Mammary epithelial cell (primary cell): ENCODE measurements at regions not wholly inside any gene's neighbourhood (a gene's known extent, or its start where the extent isn't known, plus 50 kb on each side); places are given as distances from the start of the nearest gene placed in this dataset.

ENCODE experiments used
- EZH2 ChIP-seq: IDR thresholded peaks from 2 replicates; pipeline ENCODE4 v1.6.1; 2012; ENCODE audit warnings: low read length, inconsistent platforms, borderline replicate concordance
- TF ChIP-seq, protein P1 (sequence below), 2 donors: IDR thresholded peaks in 1 of 2; conservative IDR thresholded peaks in 1 of 2; 2 replicates each; pipeline ENCODE4 v1.5.1; 2011 to 2012; ENCODE audit warnings: inconsistent platforms in 2 of 2, low read length in 2 of 2, mild to moderate bottlenecking in 2 of 2, control low read depth in 1 of 2, low read depth in 1 of 2; ENCODE audit not compliant: insufficient read depth in 1 of 2; ENCODE audit errors: extremely low read depth in 1 of 2

DNA sequence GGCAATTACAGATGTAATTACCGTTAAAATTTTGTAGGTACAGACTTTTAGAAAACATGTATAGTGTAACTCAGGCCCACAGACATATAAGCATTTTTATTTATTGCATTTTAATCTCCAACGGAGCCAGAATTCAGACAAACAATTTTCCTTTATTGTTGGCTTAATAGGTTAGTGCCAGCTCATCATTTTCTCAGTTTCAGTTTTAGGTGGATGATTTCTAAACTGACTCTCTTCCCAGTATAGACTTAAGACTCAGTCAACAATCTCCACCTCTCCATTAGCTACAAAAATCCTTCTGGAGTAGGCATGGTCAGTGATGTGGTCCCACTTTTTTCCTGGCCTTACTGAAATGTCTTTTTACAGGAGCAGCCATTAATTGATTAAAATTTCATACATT is 994.6 kb downstream of the TBL1XR1 start:
- TF ChIP-seq, protein P1, sequence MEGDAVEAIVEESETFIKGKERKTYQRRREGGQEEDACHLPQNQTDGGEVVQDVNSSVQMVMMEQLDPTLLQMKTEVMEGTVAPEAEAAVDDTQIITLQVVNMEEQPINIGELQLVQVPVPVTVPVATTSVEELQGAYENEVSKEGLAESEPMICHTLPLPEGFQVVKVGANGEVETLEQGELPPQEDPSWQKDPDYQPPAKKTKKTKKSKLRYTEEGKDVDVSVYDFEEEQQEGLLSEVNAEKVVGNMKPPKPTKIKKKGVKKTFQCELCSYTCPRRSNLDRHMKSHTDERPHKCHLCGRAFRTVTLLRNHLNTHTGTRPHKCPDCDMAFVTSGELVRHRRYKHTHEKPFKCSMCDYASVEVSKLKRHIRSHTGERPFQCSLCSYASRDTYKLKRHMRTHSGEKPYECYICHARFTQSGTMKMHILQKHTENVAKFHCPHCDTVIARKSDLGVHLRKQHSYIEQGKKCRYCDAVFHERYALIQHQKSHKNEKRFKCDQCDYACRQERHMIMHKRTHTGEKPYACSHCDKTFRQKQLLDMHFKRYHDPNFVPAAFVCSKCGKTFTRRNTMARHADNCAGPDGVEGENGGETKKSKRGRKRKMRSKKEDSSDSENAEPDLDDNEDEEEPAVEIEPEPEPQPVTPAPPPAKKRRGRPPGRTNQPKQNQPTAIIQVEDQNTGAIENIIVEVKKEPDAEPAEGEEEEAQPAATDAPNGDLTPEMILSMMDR (conservative IDR thresholded peaks at IDR 0.05 in 1 of 2, IDR thresholded peaks at IDR 0.05 in 1 of 2; ENCODE audit: extremely low read depth in 1 of 2, insufficient read depth in 1 of 2, low read depth in 1 of 2, low read length in 2 of 2), result no peak
- no peak for TF ChIP-seq EZH2
